ENCODE measurements at regions not wholly inside any gene's neighbourhood (a gene's known extent, or its start where the extent isn't known, plus 50 kb on each side); places are given as distances from the start of the nearest gene placed in this dataset.

DNA sequence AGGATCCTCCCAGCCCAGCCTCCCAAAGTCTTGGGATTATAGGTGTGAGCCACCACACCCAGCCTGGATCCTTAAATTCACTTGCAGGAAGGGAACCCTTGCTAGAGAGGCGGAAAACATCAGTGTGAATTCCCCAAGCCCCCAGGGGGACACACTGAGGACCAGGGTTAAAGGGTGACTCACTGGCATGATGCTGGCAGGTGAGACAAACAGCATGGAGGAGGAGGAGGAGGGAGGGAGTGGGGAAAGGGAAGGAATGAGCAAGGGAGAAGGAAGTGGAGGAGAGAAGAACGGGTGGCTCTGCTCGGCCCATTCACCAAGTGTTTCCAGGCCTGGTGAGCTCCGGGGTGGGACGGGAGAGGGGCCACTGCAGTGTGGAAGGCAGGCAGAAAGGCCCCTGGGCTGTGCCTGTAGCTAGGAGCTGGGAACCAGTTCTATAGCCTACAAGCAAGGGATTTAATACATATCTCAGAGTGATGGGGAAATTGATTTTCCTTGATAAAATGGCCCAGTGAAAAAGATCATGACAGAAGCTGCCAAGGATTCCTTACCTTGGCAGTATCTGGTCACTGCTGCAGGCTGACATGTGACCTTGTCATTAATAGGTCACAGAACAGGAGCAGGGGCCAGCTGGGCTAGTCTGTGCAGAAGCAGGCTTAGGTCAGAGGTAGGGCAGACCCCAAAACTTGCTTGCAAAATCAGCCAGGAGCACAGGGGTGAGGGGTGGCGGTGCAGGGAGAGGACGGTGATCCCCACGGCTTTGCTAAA, 370.2 kb downstream of the SHANK2 start:
- H3K27me3 ChIP-seq = no peaks in the 10 kb centered on the region
- no peak overlapping the region for H3K4me3 ChIP-seq
- no peaks in the 10 kb centered on the region for H3K36me3 ChIP-seq
- TF ChIP-seq EP300 (IDR thresholded peaks at IDR 0.05) = no peak
- TF ChIP-seq, protein P1, sequence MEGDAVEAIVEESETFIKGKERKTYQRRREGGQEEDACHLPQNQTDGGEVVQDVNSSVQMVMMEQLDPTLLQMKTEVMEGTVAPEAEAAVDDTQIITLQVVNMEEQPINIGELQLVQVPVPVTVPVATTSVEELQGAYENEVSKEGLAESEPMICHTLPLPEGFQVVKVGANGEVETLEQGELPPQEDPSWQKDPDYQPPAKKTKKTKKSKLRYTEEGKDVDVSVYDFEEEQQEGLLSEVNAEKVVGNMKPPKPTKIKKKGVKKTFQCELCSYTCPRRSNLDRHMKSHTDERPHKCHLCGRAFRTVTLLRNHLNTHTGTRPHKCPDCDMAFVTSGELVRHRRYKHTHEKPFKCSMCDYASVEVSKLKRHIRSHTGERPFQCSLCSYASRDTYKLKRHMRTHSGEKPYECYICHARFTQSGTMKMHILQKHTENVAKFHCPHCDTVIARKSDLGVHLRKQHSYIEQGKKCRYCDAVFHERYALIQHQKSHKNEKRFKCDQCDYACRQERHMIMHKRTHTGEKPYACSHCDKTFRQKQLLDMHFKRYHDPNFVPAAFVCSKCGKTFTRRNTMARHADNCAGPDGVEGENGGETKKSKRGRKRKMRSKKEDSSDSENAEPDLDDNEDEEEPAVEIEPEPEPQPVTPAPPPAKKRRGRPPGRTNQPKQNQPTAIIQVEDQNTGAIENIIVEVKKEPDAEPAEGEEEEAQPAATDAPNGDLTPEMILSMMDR (IDR thresholded peaks at IDR 0.05) = no peak
- TF ChIP-seq POLR2A (IDR thresholded peaks at IDR 0.05) = no peak
- 67 to 78% (median 76%) methylated on average over 8 of the region's 8 CpGs for WGBS, 3 donors
- H3K27ac ChIP-seq = no peak overlapping the region
- H3K9me3 ChIP-seq = no peaks in the 10 kb centered on the region
- intact Hi-C loops (cut with DNase I) = no loop called here
- no peak for DNase-seq
- H3K4me1 ChIP-seq (ENCODE audit: insufficient read depth) = no peaks in the 10 kb centered on the region

DNA sequence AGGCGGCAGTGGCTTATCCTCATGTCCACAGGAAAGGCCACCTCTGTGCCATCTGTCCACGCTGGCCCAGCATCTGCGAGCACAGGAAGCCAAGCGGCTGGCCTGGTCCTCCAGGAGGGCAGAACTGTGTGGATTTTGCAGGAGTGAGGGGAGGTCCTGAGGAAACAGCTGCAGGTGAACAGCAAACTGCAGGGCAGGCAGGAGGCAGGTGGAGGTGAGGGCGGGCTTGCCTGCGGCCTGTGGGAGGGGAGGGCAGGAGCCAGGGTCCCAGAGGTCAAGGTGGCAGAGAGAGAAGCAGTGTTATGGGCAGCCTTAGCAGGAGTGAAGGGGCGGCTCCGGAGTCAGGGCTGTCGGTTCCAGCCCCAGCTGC, 369.7 kb downstream of the SHANK2 start:
- WGBS, 3 donors = 78 to 86% (median 82%) methylated on average over 9 of the region's 9 CpGs
- H3K27ac ChIP-seq = no peak overlapping the region
- TF ChIP-seq EP300 (IDR thresholded peaks at IDR 0.05) (no peak), POLR2A (IDR thresholded peaks at IDR 0.05) (no peak)
- TF ChIP-seq, protein P1 (IDR thresholded peaks at IDR 0.05) = no peak

DNA sequence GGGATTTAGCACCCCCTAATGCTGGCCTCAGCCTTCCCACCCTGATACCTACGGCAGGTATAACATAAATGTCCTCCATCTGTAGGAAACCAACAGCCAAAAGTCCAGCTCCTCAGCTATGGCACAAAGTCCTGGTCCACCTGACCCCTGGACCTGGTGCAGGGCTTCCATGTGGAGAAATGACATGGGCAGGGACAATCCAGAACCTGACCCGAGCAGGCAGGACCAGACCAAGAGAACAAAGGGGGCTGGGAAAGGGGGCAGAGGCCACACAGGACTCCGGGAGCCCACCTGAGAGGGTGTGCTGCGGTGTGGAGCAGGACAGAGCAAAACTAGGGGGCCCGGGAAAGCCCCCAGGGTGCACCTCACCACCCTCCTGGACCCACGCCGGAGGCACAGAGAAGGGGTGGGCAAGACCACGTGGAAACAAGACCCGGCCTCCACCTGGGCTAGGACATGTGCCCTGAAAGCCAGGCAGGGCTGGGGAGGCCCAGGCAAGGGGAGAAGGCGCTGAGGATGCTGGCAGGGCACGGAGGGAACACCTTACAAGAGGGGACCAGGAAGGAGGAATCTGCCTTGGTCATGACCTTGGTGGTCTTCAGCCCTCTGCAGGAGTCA, 368.9 kb downstream of the SHANK2 start:
- Histone ChIP-seq H3K36me3 (no peaks in the 10 kb centered on the region), H3K27ac (no peak overlapping the region), H3K4me1 (ENCODE audit: insufficient read depth) (no peaks in the 10 kb centered on the region), H3K27me3 (no peaks in the 10 kb centered on the region), H3K4me3 (no peak overlapping the region), H3K9me3 (no peaks in the 10 kb centered on the region)
- 85 to 92% (median 88%) methylated on average over 11 of the region's 11 CpGs for WGBS, 3 donors
- intact Hi-C loops (cut with DNase I) = no loop called here
- no peak for DNase-seq
- TF ChIP-seq POLR2A (IDR thresholded peaks at IDR 0.05) (no peak), EP300 (IDR thresholded peaks at IDR 0.05) (no peak)
- TF ChIP-seq, protein P1 (IDR thresholded peaks at IDR 0.05) = no peak

More for the DNA sequence above, 369.7 kb downstream of the SHANK2 start:
- intact Hi-C loops (cut with DNase I) = no loop called here
- H3K4me1 ChIP-seq (ENCODE audit: insufficient read depth) = no peaks in the 10 kb centered on the region
- H3K4me3 ChIP-seq = no peak overlapping the region
- no peak for DNase-seq
- no peaks in the 10 kb centered on the region for H3K36me3 ChIP-seq
- H3K9me3 ChIP-seq = no peaks in the 10 kb centered on the region
- H3K27me3 ChIP-seq = no peaks in the 10 kb centered on the region

DNA sequence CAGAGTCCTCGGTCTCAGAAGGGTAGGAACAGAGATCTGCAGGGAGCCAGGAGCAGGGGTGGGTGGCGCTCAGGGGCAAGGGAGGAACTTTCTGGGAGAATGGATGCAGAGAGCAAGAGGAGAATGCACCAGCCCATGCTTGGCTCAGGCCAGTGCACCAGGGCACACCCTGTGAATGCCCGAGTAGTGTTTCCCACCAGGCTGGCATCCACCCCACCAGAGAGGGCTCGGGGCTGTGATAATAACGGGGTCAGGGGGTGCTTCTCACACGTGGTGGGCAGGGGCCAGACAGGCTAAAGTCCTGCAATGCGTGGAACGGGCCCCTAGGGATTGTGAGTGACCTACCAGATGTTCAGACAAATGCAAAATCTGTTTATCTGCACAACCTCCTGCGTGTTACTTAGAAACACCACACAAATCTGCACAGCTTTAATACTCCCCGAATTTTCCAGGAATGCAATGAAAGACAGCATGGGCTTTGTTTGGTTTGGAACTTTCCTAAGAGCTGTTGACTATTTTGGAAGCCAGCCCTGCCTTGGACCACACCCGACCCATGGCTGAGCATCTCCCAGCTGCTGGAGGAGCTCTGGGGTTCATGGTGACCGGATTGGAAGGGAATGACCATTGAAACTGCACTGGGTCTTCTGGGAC, 368.3 kb downstream of the SHANK2 start:
- Histone ChIP-seq H3K27ac (no peak overlapping the region), H3K9me3 (no peaks in the 10 kb centered on the region), H3K4me3 (no peak overlapping the region), H3K4me1 (ENCODE audit: insufficient read depth) (no peaks in the 10 kb centered on the region), H3K36me3 (no peaks in the 10 kb centered on the region), H3K27me3 (no peaks in the 10 kb centered on the region)
- no peak for TF ChIP-seq EP300 (IDR thresholded peaks at IDR 0.05)
- TF ChIP-seq, protein P1 (IDR thresholded peaks at IDR 0.05) = no peak
- no peak for TF ChIP-seq POLR2A (IDR thresholded peaks at IDR 0.05)
- 17 to 24% (median 19%) methylated on average over 12 of the region's 12 CpGs for WGBS, 3 donors
- no peak for DNase-seq
- intact Hi-C loops (cut with DNase I) = no loop called here

All from ovary (tissue), 7 donors.